ENCODE measurements at regions not wholly inside any gene's neighbourhood (a gene's known extent, or its start where the extent isn't known, plus 50 kb on each side); places are given as distances from the start of the nearest gene placed in this dataset.
"Not testable (repeated sequence)": the region's sequence is repeated elsewhere in the genome, so short reads cannot be mapped to it uniquely, and the experiment has no call there.

DNA sequence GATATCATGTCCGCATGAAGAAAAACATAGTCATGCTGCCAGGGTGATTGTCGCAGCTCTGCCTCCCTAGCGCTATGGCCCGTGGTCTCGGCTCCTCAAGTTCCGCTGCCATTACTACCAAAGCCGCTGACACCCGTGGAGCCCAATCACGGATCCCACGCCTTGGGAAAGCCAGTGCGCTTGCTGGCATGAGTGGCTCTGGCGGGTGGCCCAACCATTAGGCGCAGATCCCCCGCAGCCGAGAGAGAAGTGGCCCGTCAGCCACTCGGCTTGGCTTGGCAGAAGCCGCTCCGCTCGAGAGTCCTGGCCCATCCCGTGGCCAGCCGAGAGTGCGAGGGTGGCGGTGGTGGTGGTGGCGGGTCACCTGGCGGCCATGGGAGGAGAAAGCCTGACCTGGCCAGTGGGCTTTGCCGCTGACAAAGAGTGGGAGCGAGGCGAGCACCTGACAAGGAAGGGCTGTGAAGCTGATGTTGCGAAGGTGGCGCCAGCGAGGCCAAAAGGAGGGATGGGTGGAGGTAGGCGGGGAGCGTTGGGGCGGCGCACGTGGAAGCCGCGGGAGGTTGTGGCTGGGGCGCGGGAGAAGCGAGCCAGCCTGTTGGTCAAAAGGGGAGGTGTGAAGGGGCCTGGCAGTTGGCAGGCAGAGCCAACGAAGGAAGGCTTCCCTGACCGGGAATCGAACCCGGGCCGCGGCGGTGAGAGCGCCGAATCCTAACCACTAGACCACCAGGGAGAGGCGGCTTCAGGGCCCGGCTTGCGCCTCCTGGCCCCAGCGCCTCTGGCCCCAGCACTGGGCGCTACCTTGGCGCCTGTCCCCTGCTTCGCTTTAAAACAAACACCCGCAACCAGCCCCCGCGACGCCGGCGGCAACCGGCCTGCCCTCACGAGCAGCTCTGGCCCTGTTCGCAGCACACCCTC lies 51.0 kb upstream of the FCGR2A start:
- TF ChIP-seq, protein P1, sequence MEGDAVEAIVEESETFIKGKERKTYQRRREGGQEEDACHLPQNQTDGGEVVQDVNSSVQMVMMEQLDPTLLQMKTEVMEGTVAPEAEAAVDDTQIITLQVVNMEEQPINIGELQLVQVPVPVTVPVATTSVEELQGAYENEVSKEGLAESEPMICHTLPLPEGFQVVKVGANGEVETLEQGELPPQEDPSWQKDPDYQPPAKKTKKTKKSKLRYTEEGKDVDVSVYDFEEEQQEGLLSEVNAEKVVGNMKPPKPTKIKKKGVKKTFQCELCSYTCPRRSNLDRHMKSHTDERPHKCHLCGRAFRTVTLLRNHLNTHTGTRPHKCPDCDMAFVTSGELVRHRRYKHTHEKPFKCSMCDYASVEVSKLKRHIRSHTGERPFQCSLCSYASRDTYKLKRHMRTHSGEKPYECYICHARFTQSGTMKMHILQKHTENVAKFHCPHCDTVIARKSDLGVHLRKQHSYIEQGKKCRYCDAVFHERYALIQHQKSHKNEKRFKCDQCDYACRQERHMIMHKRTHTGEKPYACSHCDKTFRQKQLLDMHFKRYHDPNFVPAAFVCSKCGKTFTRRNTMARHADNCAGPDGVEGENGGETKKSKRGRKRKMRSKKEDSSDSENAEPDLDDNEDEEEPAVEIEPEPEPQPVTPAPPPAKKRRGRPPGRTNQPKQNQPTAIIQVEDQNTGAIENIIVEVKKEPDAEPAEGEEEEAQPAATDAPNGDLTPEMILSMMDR (IDR thresholded peaks at IDR 0.05): not testable (repeated sequence)
- not testable (repeated sequence) for TF ChIP-seq POLR2A, POLR2AphosphoS5 (IDR thresholded peaks at IDR 0.05)

All from prostate gland (tissue), 2 donors.